HG02884 (cell line): ENCODE measurements at regions not wholly inside any gene's neighbourhood (a gene's known extent, or its start where the extent isn't known, plus 50 kb on each side); places are given as distances from the start of the nearest gene placed in this dataset.

Experiments
- ATAC-seq: cut with Tn5 transposase; IDR thresholded peaks from one replicate; pipeline ENCODE4 v1.9.1; 2021; ENCODE audit warnings: mild to moderate bottlenecking, moderate library complexity; ENCODE audit not compliant: unreplicated experiment

GRCh38 chr10:120960725-120961124, 109.6 kb downstream of the WDR11 start:
- no peak for ATAC-seq

- ATAC-seq, result no peak
Measured at GRCh38 chr10:120961795-120962755, 110.9 kb downstream of the WDR11 start.

- ATAC-seq, result no peak
Measured at GRCh38 chr10:120962756-120963593, 111.8 kb downstream of the WDR11 start.

DNA sequence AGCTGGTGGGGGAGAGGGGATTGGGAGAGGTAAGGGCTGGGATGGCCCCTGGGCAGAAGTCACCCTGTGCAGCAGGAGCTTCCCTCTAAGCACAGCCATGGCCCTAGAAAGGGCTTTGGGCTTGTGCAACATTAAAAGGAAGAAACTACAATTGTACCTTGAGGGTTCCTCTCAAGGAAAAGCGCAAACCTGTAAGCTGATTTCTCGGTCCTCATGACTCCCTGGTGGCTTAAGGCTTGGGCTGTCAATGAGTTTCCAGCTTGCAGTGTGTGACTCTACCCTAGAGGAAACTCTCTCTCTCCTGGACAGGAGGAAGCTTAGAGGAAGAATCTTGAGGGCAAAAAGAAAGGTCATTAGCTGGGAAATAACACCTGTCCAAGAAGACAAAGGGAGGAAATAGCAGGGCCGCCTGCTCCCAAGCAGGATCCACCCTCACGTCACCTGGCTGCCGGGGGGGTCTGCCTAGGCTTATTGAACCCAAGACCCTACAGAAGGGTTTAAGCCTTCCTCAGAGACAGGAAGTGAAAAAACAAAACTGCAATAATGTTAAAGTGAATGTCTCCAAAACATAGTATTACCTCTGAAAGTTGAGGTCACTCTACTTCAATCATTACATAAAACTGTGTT, 112.5 kb downstream of the WDR11 start:
- no peak for ATAC-seq

DNA sequence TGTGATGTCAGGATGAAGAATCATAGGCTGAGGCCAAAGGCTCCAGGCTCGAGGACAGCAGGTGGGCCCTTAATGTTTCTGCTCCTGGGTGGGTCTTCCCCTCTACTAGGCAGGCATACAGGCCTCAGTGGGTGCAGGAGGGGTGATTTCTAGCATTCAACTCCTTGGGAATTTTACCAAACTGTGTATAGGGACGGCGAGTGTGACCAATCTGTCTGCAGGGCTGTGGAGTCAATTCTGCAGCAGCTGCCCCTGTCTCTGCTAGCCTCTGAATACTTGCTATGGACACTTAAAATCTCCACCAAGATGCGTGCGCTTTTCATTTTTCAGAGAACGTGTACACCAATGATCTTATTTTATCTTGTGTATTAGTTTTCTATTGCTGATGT, 115.5 kb downstream of the WDR11 start:
- ATAC-seq, result no peak

- ATAC-seq, result peak; percentile 87
Measured at GRCh38 chr10:120969219-120969645, 118.1 kb downstream of the WDR11 start.

- ATAC-seq, result no peak
Measured at GRCh38 chr10:120970595-120971529, 119.7 kb downstream of the WDR11 start.

- no peak for ATAC-seq
Measured at GRCh38 chr10:120971671-120972070, 120.5 kb downstream of the WDR11 start.

GRCh38 chr10:120972259-120972658, 121.1 kb downstream of the WDR11 start:
- ATAC-seq, result no peak

- no peak for ATAC-seq
Measured at GRCh38 chr10:120975072-120975867, 124.1 kb downstream of the WDR11 start.

- no peak for ATAC-seq
Measured at GRCh38 chr10:120975868-120976225, 124.7 kb downstream of the WDR11 start.

- no peak for ATAC-seq
Measured at GRCh38 chr10:120977897-120978296, 126.7 kb downstream of the WDR11 start.

DNA sequence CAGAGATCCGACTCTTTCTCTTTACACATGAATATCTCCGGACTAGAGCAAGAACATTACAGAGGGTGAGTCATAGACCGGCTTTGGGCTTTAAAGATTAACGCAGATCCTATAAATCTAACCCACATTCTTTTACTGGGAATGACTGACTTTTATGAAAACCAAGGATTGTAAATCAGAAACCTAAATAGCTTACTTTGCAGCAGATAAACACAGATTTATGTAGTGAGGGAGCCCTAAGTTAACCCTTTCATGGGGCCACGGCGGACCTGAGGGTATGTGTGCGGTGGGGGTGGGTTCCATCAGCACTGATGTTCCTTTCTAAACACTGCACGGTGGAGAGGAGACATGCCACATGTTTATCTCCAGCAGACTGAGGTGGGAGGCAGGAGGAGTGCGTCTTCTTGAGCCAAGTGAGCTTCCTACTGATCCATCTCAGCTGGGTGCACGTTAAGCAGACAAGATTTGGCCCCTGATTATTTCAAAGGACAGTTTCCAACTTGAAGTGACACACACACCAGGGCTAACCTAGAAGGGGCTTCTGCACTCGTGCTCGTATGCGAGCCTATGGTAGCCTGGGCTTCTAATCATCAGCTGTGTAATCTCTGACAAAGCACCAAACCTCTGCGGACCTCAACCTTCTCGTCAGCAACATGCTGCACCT, 127.6 kb downstream of the WDR11 start:
- no peak for ATAC-seq

DNA sequence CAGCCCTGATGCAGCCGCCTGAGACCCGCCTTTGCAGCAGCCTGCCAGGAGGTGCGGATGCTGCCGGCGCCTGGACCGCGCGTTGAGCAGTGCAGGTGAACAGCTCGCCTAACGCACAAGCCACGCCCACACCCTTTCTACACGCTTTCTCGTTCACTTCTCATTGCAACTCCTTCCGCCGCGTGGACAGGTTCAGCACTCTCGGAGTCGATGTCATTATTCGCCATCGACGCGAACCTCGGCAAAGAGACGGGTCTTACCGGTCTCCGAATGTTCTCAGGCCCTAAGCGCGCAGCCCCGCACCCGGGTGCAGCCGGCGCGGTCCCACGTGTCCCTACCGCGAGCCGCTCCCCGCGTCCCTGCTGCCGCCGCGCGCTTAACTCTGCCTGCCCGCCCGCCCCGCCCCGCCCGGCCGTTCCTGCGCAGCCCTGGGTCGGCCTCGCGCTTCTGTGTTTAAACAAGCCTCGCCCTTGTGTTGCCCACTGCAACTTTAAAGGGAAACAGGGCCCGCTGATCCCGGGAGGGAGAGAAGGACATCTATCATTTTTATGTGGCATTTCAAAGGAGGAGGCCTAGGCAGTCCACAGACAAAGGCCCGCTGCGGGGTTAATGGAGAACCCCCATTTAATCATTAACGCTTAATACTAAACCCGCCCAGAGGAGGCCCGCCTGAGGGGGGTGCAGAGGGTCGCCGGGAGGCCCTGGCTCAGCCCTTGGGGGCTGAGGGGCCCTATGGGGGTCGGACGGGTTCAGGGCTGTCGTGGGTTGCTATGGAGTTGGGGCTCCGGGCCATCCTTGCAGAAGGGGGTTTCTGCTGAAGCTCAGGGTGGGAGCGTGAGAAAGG, 128.5 kb downstream of the WDR11 start:
- no peak for ATAC-seq

GRCh38 chr10:120980279-120981255, 129.4 kb downstream of the WDR11 start:
- no peak for ATAC-seq

DNA sequence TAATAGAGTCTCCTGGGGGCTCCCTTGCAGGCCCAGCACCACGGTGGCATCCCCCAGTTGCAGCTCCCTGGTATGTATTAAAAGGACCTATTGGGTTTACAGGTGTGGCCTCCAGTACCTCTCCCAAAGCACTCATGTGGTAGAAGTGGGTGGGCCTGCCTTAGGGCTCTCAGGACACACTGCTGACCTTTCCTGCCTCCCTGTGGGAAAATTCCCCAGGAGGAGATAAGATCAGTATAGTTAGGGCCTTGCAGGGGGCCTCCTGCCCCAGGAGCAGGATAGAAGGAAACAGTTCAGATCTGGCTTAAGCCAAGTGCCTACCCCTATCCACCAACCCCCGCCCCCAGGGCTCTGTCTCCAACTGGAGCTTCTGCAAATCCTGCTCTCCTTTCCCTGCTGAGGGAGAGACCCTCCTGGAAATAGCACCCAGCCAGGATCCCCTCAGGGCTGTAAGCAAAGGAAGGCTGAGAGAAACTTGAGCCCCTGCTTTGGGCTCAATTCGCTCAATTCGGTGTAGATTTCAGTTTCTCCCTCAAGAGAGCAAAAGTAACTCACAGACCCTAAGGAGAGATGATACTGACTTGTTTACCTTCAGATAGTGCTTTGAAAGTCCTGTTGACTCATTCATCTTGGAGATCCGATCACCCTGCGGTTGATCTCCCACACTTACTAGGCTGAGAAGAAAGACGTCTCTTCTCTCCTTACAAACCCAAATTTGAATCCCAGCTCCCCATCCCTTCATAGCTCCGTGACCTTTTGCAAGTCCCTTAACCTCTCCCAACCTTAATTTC, 130.6 kb downstream of the WDR11 start:
- no peak for ATAC-seq
